Nucleus accumbens (tissue), 56 donors: ENCODE measurements at regions not wholly inside any gene's neighbourhood (a gene's known extent, or its start where the extent isn't known, plus 50 kb on each side); places are given as distances from the start of the nearest gene placed in this dataset.

Experiments used
- DNase-seq, 56 donors: peaks; one replicate each; lab custom pipeline; 2025; lab: John Stamatoyannopoulos, UW

GRCh38 chr7:57362868-57363267, 87.1 kb upstream of the ZNF716 start:
- DNase-seq: no peak

- no peak for DNase-seq
Observed at GRCh38 chr7:57363321-57363720, 86.7 kb upstream of the ZNF716 start.

- DNase-seq: no peak
Observed at GRCh38 chr7:57364933-57365710, 84.9 kb upstream of the ZNF716 start.

GRCh38 chr7:57367171-57367570, 82.8 kb upstream of the ZNF716 start:
- DNase-seq: no peak

DNA sequence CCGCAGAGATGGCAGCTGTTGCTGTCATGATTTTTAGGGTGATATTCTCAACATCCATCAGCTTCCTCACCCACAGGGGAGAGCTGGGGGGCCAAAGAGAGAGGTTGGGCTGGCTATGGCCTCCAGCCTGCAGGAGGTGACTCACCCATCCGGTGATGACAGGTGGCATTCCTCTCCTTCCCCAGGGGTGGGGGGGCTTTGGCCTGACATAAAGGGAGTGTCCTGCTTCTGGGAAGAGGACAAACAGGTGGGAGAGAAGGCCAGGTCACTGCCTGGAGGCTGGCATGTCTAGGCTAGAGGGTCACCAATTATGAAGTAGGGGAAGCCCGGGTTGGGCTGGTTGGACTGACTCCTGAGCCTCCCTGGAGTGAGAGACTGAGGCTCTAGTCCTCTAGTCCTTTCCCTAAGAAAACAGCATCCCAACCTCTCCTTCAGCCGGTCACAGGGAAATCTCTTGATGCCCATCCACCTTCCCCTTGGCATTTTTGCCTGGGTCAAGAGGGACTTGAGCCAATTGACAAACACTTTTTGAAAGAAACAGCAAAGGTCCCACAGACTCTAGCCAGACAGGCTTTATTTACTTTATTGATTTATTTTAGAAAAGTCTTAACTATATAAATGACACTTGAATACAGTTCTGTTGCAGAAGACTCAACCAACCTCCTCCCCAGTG, 79.8 kb upstream of the ZNF716 start:
- no peak for DNase-seq

DNA sequence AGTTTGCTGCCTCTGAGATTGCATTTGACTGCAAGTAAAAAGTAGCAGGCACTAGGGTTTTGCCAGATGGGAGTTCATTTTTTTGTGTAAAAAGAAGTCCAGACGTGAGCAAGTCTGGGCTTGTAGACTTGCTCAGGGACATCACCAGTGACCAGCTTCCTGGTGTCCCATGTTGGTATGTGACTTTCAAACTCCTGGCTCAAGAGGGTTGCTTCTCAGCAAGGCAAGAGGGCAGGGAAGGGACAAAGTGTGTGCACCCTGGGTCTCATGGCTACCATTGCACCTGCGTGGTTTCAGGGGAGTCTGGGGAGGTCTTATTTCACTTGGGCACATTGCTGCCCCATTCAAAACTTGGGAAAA, 79.3 kb upstream of the ZNF716 start:
- DNase-seq: no peak

GRCh38 chr7:57375783-57376182, 74.2 kb upstream of the ZNF716 start:
- no peak for DNase-seq

DNA sequence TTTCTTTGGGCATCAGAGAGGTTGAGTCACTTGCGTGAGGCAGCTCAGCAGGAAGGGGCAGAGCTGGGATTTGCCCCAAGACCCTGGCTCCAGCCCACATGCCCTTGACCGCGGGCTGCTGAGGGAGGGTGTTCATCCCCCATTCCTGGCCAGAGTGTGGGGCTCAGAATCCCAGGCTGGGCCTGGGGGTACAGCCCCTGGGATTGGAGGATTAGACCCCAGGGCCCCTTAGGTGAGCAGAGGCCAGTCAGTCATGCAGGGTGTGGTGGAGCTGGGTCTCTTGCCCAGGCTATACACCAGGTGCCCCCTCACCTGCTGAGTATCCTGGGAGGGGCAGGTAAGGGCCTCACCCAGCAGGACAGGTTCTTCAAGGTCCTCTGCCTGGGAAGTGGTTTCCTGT, 68.4 kb upstream of the ZNF716 start:
- no peak for DNase-seq

- DNase-seq: no peak
Observed at GRCh38 chr7:57384380-57384779, 65.6 kb upstream of the ZNF716 start.

DNA sequence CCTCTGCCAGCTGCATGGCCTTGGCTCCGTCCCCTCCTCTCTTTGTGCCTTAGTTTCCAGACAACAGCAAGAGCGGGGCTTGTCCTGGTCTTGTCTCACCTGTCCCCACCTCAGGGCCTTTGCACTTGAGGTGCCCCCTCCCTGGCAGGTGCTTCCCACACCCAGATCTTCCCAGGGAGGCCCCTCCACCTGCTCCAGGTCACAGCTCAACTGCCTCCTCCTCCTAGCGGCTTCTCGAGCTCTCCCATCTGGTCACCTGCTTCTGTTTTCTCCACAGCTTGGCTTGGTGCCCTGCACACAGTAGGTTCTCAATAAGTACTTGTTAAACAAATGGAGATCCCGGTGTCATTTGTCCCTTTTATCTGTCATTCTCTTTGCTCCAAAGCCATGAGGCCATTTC, 64.3 kb upstream of the ZNF716 start:
- no peak for DNase-seq

- DNase-seq: no peak
Observed at GRCh38 chr7:57388761-57389160, 61.2 kb upstream of the ZNF716 start.

GRCh38 chr7:57398548-57398947, 51.4 kb upstream of the ZNF716 start:
- DNase-seq: no peak

GRCh38 chr7:57399251-57399940, 50.6 kb upstream of the ZNF716 start:
- no peak for DNase-seq

- no peak for DNase-seq
Observed at GRCh38 chr7:57399972-57400371, 50.0 kb upstream of the ZNF716 start.
